HCT116 (cell line): ENCODE measurements at regions not wholly inside any gene's neighbourhood (a gene's known extent, or its start where the extent isn't known, plus 50 kb on each side); places are given as distances from the start of the nearest gene placed in this dataset.

ENCODE experiments used
- CEBPB ChIP-seq: IDR thresholded peaks from 2 replicates; pipeline ENCODE4 v1.6.1; 2012; ENCODE audit warnings: low read depth
- EZH2 ChIP-seq: fragments of 200-600 bp; sonication (generic); IDR thresholded peaks from 2 replicates; pipeline ENCODE4 v1.6.1; 2017; ENCODE audit warnings: antibody characterized with exemption, mixed run types
- FOSL1 ChIP-seq: IDR thresholded peaks from 2 replicates; pipeline ENCODE4 v1.6.1; 2012; ENCODE audit warnings: low read depth
- JUND ChIP-seq: IDR thresholded peaks from 2 replicates; pipeline ENCODE4 v1.6.1; 2012
- POLR2A ChIP-seq: IDR thresholded peaks from 2 replicates; pipeline ENCODE4 v1.7.0; 2011; ENCODE audit warnings: borderline replicate concordance; ENCODE audit not compliant: insufficient read depth, insufficient read length; ENCODE audit errors: extremely low read depth
- POLR2AphosphoS5 ChIP-seq: IDR thresholded peaks from 2 replicates; pipeline ENCODE4 v1.6.1; 2011; ENCODE audit warnings: mild to moderate bottlenecking, low read depth, low read length, moderate library complexity
- REST ChIP-seq: IDR thresholded peaks from 2 replicates; pipeline ENCODE4 v1.6.1; 2012; ENCODE audit warnings: low read depth
- SP1 ChIP-seq: IDR thresholded peaks from 2 replicates; pipeline ENCODE4 v1.6.1; 2012; ENCODE audit warnings: low read depth
- ZNF274 ChIP-seq: fragments of 200-500 bp; sonication (Bioruptor generic); IDR thresholded peaks from 2 replicates; pipeline ENCODE4 v1.6.1; 2014; ENCODE audit warnings: mild to moderate bottlenecking, low read depth, low read length, inconsistent platforms
- TF ChIP-seq, protein P1 (sequence below): IDR thresholded peaks from 2 replicates; pipeline ENCODE4 v1.6.1; 2011; ENCODE audit warnings: mild to moderate bottlenecking, low read length, moderate library complexity; ENCODE audit not compliant: insufficient replicate concordance; ENCODE audit errors: extremely low read depth

DNA sequence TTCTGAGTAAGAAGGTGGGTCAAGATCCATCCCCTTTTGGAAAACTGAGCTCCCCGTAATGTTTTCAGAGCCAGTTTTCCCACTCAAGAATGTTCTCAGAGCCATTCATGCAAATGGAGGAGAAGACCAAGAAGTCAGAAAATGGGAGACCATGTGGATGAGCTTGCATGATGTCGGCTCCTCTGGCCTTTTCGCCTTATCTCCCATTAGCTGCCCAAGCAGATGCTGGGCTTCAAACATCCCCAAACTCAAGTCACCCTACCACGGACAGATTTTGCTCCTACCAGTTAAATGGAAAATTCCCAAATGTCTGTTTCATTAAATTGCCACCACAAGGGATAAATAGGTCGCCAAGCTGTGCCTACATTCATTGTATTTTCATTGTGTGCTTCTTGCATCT lies 161.4 kb downstream of the ICE1 start (continued):
- TF ChIP-seq, protein P1, sequence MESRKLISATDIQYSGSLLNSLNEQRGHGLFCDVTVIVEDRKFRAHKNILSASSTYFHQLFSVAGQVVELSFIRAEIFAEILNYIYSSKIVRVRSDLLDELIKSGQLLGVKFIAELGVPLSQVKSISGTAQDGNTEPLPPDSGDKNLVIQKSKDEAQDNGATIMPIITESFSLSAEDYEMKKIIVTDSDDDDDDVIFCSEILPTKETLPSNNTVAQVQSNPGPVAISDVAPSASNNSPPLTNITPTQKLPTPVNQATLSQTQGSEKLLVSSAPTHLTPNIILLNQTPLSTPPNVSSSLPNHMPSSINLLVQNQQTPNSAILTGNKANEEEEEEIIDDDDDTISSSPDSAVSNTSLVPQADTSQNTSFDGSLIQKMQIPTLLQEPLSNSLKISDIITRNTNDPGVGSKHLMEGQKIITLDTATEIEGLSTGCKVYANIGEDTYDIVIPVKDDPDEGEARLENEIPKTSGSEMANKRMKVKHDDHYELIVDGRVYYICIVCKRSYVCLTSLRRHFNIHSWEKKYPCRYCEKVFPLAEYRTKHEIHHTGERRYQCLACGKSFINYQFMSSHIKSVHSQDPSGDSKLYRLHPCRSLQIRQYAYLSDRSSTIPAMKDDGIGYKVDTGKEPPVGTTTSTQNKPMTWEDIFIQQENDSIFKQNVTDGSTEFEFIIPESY = no peak
- TF ChIP-seq POLR2A (no peak), SP1 (no peak), CEBPB (no peak), ZNF274 (no peak), FOSL1 (no peak), JUND (no peak), POLR2AphosphoS5 (no peak), EZH2 (no peak), REST (no peak)
